COLO668 (cell line): ENCODE measurements at regions not wholly inside any gene's neighbourhood (a gene's known extent, or its start where the extent isn't known, plus 50 kb on each side); places are given as distances from the start of the nearest gene placed in this dataset.
A peak's percentile ranks its signal among the peaks of the same experiment; 100 is the strongest.
"Not testable (repeated sequence)": the region's sequence is repeated elsewhere in the genome, so short reads cannot be mapped to it uniquely, and the experiment has no call there.

ENCODE experiments used
- DNase-seq: peaks from one replicate; lab custom pipeline; 2025; ENCODE audit not compliant: unreplicated experiment; lab: John Stamatoyannopoulos, UW

DNA sequence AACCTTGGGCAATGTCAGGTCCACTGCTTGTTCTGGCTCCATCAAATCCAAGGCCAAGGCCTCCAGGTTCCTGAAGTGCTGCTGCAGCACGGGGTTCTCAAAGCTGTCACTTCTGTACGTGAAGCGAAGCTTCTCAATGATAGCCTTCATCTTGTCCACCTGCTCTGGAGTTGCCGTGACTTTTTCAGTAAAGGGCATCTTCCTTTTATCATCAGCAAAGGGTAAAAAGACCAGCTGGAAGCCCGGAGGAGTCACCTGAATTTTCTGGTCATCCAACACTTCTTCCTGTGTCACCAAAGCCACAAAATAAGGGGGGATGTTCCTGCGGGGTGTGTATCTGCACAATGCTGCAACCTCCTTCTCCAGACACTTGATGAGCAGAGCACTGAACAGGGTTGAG lies 131.7 kb upstream of the MAMLD1 start:
- not testable (repeated sequence) for DNase-seq

DNA sequence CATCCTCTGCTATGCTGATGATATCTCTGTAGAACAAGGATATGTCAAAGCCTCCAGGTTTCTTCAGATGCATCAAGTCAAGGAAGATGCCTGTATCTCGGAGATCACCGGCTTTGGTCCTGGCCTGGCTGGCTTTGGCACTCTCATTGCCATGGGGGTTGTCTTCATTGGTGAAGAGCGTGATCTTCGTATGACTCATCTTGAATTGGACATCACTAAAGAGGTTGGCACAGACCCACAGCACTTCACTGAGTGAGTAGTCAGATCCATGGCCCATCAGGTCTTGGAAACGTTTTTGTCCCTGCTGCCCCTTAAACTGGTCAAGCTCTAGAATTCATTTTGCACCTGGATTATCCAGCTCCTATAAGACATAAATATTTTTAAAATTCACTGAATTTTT lies 130.9 kb upstream of the MAMLD1 start:
- not testable (repeated sequence) for DNase-seq

DNA sequence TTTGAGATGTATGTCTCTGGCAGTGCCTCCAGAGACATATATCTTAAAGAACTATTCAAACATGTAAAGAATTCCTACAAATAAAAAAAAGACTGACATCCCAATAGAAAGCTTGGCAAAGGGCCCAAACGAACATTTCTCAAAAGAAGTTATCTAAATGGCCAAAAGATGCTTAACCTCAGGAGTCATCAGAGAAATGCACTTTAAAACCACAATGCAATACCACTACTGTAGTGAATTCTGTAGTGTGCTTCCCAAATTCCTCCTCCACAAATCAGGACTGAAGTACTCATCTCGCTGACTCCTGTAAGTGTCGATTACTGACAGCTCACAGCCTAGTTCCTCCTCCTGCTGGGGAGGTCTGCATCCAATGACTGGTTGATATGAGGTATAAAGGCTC lies 129.0 kb upstream of the MAMLD1 start:
- no peak for DNase-seq

DNA sequence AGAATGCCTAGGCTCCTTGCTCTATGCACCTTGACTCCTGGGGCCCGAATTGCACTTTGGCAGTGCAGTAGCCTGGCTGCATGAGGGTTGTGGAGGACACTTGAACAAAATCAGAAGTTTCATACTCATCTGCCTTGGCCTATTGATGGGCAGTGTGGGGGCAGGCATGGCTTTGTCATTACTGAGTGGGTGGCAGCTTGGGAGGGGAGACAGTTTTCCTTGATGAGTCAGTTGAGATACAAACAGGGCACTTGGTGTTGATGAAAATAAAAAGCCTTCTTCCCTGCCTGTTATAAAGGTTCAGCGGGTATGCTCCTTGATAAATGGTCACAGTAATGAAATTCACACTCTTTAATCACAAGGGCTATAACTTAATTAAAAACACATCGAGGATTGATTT lies 126.8 kb upstream of the MAMLD1 start:
- no peak for DNase-seq

DNA sequence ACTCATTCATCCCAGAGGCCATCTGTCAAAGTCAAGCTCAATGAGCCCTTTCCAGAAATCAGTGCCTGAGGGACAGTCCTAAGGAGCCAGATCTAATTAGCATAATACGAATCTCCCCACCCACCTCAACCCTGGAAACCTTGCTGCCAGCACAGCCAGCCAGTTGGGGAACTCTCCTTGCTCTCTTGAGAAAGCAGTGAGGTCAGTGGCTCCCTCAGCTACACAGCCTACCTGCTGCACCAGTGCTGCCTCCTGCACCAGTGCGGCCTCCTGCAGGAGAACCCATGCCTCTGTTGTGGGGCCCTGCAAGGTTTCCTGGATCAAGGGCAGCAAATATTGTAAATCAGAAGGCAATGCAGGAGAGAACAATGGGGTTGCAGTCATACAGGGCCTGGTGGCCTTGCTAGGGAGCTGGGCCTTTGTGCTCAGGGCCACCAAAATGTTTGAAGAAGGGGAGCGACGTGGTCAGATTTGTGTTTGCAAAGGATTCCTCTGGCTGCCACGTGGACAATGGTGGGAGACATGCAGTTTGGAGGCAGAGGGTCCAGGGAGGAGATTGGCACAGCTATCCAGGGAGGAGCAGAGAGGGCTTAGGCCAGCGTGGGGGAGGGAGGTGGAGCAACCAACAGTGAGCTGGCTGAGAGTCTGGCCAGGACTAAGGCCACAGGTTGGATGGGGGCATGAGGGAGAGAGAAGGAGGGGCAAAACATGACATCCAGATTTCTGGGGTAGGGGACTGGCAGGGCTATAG lies 124.3 kb upstream of the MAMLD1 start:
- no peak for DNase-seq

DNA sequence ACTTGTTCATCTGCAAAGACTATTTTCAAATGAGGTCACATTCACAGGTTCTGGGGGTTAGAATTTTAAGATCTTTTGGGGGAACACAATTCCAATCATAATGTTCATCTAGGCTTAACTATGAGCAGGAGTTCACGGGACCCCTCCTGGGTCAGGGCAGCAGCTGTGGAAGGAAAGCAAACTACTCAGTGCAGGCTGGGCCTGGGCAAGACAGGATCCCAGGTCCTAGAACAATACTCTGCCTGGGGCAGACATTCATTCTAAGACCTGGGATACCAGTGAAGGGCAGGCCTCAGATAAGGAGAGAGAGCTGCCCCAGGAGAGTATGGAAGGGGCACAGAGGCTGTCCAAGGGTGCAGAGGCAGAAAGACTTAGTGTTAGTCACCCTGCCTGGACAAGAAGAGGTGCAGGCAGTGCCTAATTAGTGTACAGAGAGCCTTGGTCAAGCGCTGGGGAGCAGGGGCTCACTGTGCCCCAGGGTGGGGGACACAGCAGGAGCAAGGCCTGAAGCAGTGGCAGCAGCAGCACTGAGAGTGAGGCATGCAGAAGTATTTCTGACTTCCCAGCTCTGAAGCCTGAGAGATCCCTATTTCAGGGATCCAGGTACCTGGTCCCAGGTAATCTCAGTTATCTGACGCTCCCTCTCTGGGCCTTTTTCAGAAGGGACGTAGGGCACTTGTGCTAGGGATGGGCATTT lies 123.0 kb upstream of the MAMLD1 start:
- no peak for DNase-seq

DNA sequence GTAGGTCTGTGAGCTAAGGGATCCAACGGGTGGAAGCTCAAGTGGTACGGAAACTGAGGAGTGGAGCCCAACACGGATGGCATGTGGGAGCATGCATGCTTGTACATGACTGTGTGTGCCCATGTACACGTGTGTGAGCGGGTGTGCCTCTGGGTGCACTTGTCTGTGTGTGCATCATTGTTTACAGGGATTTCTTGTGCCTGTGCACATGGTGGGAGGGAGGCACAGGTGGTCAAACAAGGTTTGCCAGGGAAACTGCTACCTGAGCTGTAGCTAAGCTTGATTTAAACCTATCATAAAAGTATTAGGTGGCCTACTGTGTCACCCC lies 122.5 kb upstream of the MAMLD1 start:
- DNase-seq: no peak

DNA sequence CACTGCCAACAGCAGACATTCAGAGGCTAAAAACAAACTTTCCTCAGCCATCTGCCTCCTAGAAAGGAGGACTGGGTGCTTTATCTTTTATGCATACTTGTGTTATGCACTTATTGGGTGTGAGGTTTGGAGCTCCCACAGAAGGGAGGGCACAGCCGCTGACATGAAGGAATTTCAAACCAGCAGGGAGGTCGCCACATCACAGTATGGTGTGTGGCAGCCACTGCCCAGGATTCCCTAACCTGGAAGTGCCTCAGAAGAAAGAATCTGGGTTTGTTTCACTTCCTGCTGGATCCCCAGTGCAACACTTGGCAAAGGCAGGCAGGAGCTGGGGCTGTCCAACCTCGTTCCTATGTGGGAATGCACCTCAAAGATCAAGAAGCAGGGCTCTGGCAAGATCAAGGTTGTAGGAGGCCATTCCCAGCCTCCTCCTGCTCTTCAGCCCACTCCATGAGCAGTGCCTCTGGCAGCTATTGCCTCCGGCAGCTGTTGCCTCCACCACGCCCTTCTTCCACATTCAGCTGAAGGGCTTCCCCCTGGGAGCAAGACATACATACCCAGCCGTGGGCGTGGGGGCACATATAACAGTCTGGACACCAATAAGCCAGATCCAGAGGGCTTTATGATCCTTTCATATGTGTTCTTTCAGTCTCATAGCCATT lies 109.0 kb upstream of the MAMLD1 start:
- no peak for DNase-seq

DNA sequence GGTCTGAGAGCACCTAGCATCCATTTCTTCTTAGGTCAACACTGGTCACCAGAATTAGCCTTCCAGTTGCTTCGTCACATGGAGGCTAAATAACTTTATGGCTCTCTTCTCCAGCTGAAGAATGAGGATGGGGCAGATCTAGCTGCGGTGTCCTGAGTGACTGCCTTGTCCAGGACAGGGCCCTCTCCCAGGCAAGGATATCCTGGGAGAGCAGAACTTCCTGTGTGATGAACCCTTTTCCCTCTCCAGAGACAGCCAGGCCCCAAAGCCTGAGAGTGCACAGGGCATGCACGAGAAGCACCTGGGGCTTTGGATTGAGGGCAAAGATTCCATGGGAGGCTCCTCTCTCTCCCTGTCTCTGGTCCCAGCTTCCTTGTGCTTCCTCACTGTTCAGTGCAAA lies 108.2 kb upstream of the MAMLD1 start:
- DNase-seq: no peak

DNA sequence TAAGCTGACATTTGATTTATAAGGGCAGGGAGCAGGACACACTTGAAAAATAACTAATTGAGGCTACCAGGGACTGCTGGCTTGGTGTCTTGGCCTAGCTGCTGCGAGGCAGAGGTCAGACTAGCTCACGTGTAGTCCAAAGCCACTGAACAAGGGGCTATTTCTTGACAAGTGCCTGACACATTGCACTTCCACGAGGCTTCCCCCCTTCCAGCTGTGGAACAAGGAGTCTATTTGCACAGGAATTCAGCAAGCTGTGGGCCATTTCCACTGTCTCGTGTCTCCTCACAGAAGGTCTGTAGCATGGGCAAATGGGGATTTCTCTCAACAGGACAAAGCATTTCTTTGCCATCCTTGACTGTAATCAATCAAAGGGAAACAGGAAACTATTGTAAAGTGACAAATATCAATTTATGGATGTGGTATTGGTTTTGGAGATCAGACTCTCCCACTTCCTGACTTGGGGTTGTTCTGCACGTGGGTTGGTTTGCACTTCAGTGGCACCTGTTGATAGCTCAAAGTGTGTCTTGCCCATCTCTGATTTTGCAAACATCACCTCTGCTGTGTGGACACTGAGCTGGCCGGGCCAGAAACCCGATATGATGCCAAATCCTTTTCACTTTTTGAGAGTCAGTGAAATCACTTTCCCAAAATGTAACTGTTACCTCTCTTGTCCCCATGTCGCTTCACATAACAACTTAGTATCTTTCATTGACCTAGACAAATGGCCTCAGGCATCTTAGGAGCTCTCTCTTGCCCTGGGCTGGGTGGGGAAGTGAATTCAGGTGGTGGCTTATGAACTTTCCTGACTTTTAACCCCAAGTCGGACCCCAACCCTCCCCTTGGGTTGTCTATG lies 107.4 kb upstream of the MAMLD1 start:
- no peak for DNase-seq

DNA sequence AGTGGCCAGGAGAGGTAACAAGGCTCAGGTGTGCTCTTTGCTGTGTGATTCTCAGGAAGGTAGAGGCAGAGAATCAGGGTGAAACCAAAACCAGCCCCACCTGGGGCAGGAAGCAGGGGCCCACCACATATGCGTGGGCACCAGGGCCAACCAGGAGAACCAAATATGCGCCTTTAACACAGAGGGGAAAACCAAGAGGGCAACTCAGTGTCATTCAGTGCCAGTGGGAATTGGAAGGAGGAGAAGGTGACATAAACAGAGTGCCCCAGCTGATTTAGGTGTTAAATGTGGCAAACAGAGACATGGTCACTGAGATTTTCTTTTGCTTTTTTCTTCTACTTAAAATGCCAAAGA lies 106.8 kb upstream of the MAMLD1 start:
- no peak for DNase-seq

DNA sequence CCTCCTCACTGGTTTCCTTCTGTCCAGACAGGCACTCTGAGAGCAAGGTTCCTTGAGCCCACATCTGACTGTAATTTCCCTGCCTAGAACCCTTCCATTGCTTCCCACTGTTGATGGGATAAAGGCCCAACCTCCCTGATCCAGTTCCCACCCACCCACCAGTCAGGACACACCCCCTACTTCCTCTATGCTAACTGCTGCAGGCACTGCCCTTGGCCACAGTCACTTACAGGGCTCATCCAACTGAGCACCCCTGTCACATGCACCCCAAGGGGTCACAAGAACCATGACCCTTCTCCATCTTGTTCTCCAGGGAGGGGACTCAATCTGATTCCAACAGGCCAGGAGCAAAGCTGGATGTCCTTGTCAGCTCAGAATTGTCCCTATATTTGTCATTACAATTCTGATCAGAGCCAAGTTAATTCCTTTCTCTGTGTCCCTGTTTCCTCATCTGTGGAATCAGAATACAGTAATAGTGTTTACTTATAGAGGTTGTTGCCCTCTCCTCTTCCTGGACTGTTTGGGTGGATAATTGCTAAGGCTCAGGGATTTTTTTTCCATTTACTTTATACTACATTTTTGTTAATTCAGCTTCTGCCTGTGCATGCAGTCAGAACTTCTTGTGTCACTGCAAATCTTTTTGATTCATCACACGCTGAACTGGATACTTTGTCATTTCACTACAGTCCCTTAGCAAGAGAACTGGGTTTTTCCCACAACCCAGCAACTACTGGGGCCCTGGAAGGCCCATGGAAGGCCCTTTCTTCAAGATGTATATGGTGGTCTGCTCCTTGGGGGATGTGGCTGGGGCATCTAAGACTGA lies 105.6 kb upstream of the MAMLD1 start:
- DNase-seq: no peak

DNA sequence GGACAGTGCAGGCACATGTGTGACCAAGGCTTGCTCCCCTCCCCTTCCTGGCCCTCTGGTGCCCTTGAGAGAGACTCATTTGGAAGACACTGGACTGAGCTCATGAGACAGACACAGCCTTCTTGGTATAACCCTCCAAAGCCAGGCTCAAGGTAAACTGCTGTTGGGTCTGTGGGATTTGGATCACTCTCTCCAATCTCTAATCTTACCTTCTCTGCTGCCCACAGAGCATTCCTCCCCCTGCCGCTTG lies 105.0 kb upstream of the MAMLD1 start:
- no peak for DNase-seq

DNA sequence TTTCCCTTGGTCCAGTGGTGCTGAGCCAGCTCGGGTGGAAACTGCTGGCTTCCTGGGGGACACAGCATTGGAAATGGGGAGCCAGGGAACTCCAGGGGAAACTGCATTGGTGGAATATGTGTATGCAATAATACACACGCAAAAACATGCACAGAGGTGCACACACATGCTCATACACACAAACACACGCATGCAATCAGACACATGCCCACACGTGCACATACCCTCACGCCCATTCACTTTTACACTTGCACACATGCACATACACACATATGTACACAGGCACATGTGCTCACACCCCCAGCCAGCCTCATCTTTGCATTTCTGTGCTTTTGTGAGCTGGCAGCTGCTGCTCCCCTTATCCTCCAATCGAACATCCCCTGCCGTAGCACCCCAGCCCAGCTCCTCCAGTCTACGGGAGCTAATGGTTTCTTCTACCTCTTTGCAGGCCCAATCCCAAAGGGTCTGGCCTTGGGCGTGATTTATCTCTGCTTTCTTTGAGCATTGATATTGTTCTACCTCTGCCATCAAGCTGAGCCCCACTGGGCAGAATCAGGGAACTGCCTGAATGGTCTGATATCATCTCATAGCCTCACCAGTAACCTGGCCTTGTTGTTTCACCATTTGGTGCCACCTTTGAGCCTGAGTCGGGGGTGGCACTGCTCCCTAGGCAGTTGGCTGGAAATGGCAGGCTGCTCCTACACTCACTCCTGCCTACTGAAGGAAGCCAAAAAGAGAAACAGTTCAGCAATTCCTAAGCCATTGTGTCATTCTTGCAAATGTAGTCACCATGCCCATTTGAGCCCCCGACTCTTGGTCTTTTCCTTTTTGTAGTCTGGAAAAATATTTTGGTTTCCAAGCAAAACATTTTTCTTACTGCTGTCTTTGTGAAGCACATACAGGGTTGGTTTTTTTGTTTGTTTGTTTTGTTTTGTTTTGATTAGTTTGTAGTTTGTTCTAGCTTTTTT lies 104.4 kb upstream of the MAMLD1 start:
- DNase-seq: no peak

DNA sequence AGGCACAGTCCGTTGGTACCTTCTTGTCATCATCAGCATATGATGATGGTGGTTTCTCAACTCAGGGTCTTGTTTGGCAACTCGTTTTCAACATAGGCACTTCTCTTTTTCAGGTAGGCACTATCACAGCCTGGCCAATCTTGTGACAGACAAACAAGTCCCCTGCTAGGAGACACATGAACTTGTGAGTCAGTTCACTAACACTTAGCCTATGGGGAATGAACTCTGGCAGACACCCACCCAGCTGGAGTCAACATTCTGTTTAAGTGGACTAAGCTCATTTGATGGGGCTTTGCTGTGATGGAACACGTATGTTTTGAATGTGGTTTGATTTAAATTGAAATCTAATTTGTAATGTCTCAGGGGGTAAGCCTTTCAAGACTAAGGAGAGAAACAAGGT lies 100.7 kb upstream of the MAMLD1 start:
- DNase-seq: no peak

DNA sequence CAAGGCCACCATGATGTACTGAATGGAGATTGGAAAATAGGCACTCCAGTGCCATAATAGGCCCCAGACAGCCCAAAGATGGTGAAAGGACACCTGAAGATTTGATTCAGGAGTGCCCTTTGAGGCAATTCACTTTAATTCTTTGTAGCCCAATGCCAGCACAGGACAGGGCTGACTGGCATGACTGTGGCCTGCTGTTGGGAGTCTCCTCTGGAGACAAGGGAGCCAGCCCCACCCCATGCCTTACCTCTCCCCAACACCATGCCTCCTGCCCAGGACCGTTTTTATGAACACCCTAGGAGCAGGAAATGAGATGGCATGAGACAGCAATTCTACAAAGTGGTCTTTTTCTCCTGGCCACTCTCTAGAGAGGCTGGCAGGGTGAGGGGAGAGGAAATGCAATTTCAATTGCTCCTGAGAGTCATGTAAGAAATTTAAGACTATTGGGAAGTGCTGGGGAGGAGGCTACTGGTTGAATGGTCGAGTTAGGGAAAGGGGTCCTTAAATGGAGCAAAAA lies 94.2 kb upstream of the MAMLD1 start:
- DNase-seq: no peak

DNA sequence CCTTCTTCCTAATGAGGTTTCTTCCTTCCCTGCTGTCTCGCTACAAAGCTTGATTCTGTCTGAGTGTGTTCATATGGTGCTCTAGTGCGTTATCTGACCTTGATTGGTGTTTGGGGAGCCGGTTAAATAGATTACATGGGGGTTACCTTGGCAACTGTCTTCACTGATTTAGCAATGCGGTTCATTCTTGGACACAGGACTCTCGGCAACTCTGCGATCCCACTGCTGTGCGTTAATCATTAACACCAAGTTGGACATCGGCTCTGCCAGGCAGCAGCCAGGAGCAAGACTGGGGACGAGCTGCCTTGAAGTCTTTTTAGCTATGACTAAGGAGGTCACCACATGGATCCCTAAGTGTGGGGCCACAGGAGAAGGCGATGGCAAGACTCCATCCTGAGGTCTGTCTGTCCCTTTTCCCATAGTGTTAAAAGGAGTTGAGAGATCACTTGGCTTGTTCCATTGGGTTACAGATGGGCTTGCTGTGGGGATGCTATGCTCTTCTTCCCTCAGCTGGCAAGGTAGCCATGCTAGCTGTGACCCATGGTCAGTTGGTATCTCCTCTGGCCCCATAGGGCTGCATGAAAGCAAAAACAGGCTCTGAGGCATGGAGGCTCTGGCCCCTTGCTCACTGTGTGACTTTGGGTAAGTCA lies 93.4 kb upstream of the MAMLD1 start:
- peak; percentile 13 for DNase-seq

DNA sequence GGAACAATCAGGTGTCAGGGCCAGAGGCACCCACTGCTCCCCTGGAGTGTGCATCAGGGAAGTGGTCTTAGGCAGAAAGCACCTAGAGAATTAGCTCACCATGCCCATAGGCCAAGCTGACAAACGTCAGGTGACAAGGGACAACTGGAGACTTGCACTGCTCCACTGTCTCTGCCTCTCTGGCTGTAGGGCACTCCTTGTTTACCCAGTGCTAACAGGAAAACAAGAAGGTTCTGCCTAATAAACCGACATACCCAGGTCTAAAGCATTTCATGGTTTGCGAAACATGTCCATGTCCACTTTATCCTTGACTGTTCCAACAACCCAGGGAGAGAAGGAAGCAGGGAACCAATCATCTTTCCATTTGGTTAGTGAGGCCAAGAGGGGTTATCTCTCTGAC lies 92.5 kb upstream of the MAMLD1 start:
- DNase-seq: no peak
